ENCODE measurements at regions not wholly inside any gene's neighbourhood (a gene's known extent, or its start where the extent isn't known, plus 50 kb on each side); places are given as distances from the start of the nearest gene placed in this dataset.

DNA sequence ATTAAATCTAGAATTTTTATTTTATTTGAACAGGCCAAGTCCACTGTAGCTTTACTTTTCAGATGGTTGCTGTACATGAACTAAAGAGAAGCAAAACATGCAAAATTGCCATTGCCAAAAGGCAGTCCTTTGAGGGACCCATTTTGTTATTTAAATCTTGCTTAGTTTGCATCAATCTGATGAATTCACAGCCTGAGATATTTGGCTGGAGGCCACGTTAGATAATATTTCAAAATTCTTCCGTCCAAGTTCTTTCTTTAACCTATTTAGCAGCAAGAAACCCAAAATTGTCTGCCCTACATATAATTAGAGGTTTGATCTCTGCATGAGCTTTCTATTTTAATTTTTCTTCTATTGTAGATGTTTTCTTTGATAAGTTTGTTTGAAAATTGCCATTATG is 1706.9 kb upstream of the RAG2 start:
- H3K9me2 ChIP-seq (ENCODE audit: insufficient read depth): no peaks in the 10 kb centered on the region
- H3K4me3 ChIP-seq: no peak overlapping the region
- in situ Hi-C loops (cut with MboI): no loop called here
- H3K4me1 ChIP-seq (ENCODE audit: insufficient read depth): no peaks in the 10 kb centered on the region
- no peaks in the 10 kb centered on the region for H4K20me1 ChIP-seq (ENCODE audit: insufficient read depth)
- no peaks in the 10 kb centered on the region for H3F3A ChIP-seq (ENCODE audit: insufficient read depth)
- H3K4me2 ChIP-seq (ENCODE audit: unreplicated experiment): no peak overlapping the region
- H3K27ac ChIP-seq: no peak overlapping the region
- no peak for DNase-seq
- no peaks in the 10 kb centered on the region for H3K27me3 ChIP-seq (replicated peaks; ENCODE audit: insufficient read depth)
- H2AFZ ChIP-seq: no peak overlapping the region
- H3K36me3 ChIP-seq (ENCODE audit: low read depth): no peaks in the 10 kb centered on the region
- no peaks in the 10 kb centered on the region for H3K79me2 ChIP-seq (ENCODE audit: insufficient read depth)
- TF ChIP-seq EZH2 (IDR thresholded peaks at IDR 0.05; ENCODE audit: insufficient read depth, poor library complexity, severe bottlenecking) (no peak), EZH2phosphoT487 (IDR thresholded peaks at IDR 0.05; ENCODE audit: insufficient read depth, low read depth) (no peak)
- 1 to 2% methylated on average over 2 of the region's 2 CpGs for WGBS, 2 experiments (ENCODE audit: low coverage in 1 of 2, low lambda C conversion rate in 2 of 2, missing lambda C conversion rate in 2 of 2)
- no peak overlapping the region for H3K9ac ChIP-seq
- H3K9me3 ChIP-seq (ENCODE audit: low read depth): no peaks in the 10 kb centered on the region

DNA sequence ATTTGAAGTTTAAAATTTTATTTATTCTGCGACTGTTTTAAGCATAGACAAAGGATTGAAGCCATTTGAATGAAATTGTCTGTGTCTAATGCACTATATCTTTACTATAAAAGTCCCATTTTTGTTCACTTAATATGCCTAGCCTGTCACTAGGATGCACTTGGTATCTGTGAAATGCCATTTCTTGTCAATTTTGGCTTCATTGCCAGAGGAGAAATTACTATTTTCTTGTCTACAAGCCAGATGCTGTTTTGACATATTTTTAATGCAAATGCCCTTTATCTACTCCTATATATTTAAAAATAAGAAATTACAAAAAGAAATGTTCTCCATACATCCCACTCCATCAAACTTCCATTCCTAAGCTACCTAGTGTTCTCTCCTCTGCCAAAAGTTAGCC is 1704.5 kb upstream of the RAG2 start:
- Histone ChIP-seq H3K36me3 (ENCODE audit: low read depth) (no peaks in the 10 kb centered on the region), H3K4me3 (no peak overlapping the region), H3K79me2 (ENCODE audit: insufficient read depth) (no peaks in the 10 kb centered on the region), H3K4me1 (ENCODE audit: insufficient read depth) (no peaks in the 10 kb centered on the region), H3K9me2 (ENCODE audit: insufficient read depth) (no peaks in the 10 kb centered on the region), H2AFZ (no peak overlapping the region), H3K4me2 (ENCODE audit: unreplicated experiment) (no peak overlapping the region), H3K27me3 (replicated peaks; ENCODE audit: insufficient read depth) (no peaks in the 10 kb centered on the region), H3K27ac (no peak overlapping the region), H3K9me3 (ENCODE audit: low read depth) (no peaks in the 10 kb centered on the region), H3K9ac (no peak overlapping the region), H3F3A (ENCODE audit: insufficient read depth) (no peaks in the 10 kb centered on the region), H4K20me1 (ENCODE audit: insufficient read depth) (no peaks in the 10 kb centered on the region)
- TF ChIP-seq EZH2 (IDR thresholded peaks at IDR 0.05; ENCODE audit: insufficient read depth, poor library complexity, severe bottlenecking) (no peak), EZH2phosphoT487 (IDR thresholded peaks at IDR 0.05; ENCODE audit: insufficient read depth, low read depth) (no peak)
- in situ Hi-C loops (cut with MboI): no loop called here
- WGBS, 2 experiments (ENCODE audit: low coverage in 1 of 2, low lambda C conversion rate in 2 of 2, missing lambda C conversion rate in 2 of 2): 2 to 4% methylated on average over 1 of the region's 1 CpG
- DNase-seq: no peak

DNA sequence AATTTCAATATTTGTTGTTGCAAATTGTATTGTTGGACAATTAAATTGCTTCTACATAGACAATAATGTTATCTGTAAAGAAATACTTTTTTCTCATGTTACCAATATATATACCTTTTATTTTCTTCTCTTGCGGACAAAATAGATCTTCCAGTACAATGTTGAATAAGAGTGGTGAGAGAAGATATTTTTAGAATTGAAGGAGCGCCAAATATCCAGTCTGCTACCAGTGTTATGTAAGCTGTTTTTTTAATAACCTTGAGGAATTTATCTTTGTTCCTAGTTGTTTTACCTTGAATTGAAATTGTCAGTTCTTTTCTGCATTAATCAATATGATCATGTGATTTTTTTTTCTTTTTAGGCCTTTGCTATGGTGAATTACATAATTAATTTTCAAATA is 1702.5 kb upstream of the RAG2 start:
- Histone ChIP-seq H4K20me1 (ENCODE audit: insufficient read depth) (no peaks in the 10 kb centered on the region), H3K27ac (no peak overlapping the region), H3K4me3 (no peak overlapping the region), H3K9ac (no peak overlapping the region), H3K4me1 (ENCODE audit: insufficient read depth) (no peaks in the 10 kb centered on the region), H3K9me3 (ENCODE audit: low read depth) (no peaks in the 10 kb centered on the region), H3K9me2 (ENCODE audit: insufficient read depth) (no peaks in the 10 kb centered on the region), H3K36me3 (ENCODE audit: low read depth) (no peaks in the 10 kb centered on the region), H3K27me3 (replicated peaks; ENCODE audit: insufficient read depth) (no peaks in the 10 kb centered on the region), H3F3A (ENCODE audit: insufficient read depth) (no peaks in the 10 kb centered on the region), H2AFZ (no peak overlapping the region), H3K79me2 (ENCODE audit: insufficient read depth) (no peaks in the 10 kb centered on the region), H3K4me2 (ENCODE audit: unreplicated experiment) (no peak overlapping the region)
- DNase-seq: no peak
- TF ChIP-seq EZH2 (IDR thresholded peaks at IDR 0.05; ENCODE audit: insufficient read depth, poor library complexity, severe bottlenecking): no peak
- no peak for TF ChIP-seq EZH2phosphoT487 (IDR thresholded peaks at IDR 0.05; ENCODE audit: insufficient read depth, low read depth)
- 30 to 44% methylated on average over 2 of the region's 2 CpGs for WGBS, 2 experiments (ENCODE audit: low coverage in 1 of 2, low lambda C conversion rate in 2 of 2, missing lambda C conversion rate in 2 of 2)
- in situ Hi-C loops (cut with MboI): no loop called here

DNA sequence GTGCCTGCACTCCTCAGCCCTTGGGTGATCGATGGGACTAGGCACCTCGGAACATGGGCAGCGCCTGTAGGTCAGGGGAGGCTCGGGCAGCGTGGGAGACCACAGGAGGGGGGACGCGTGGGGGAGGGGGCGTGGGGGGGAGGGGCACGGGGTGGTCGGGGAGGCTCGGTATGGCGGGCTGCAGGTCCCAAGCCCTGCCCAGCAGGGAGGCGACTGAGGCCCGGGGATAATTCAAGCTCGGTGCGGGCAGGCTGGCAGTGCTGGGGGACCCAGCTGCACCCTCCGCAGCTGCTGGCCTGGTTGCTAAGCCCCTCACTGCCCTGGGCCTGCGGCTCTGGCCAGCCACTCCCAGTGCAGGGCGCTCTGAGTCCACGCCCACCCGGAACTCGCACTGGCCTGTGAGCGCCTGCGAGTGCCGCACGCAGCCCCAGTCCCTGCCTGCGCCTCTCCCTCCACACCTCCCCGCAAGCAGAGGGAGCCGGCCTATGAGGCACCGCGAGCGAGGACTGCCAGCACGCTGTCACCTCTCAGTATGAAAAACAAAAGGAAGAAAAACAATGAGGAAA is 1698.3 kb upstream of the RAG2 start:
- 63 to 76% methylated on average over 22 to 31 of the region's 33 CpGs for WGBS, 2 experiments (ENCODE audit: low coverage in 1 of 2, low lambda C conversion rate in 2 of 2, missing lambda C conversion rate in 2 of 2)
- no peak overlapping the region for H3K4me3 ChIP-seq

DNA sequence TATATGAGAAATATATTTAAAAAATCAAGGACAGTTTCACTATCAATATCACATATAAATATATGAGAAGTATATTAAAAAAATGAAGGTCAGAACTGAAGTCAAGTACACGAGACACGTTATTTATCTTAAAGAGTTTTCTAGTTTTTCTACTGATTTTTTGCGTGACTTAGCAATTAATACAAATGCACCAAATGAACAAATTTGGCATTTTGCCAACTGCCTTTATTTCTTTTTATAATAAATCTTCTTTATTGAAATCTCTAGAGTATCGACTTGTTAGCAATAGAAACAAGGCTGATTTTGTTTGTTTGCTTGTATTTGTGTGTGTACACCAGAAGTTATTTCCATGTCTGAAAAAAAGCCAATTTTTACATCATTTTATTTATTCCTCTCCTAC is 1684.7 kb upstream of the RAG2 start:
- H3K4me3 ChIP-seq: no peak overlapping the region
- in situ Hi-C loops (cut with MboI): no loop called here
- H2AFZ ChIP-seq: no peak overlapping the region
- H3K9me2 ChIP-seq (ENCODE audit: insufficient read depth): no peaks in the 10 kb centered on the region
- TF ChIP-seq EZH2phosphoT487 (IDR thresholded peaks at IDR 0.05; ENCODE audit: insufficient read depth, low read depth): no peak
- no peak for TF ChIP-seq EZH2 (IDR thresholded peaks at IDR 0.05; ENCODE audit: insufficient read depth, poor library complexity, severe bottlenecking)
- no peaks in the 10 kb centered on the region for H4K20me1 ChIP-seq (ENCODE audit: insufficient read depth)
- H3K4me2 ChIP-seq (ENCODE audit: unreplicated experiment): no peak overlapping the region
- peak; percentile 0 for DNase-seq
- H3K36me3 ChIP-seq (ENCODE audit: low read depth): no peaks in the 10 kb centered on the region
- H3K9ac ChIP-seq: no peak overlapping the region
- H3K79me2 ChIP-seq (ENCODE audit: insufficient read depth): no peaks in the 10 kb centered on the region
- H3K4me1 ChIP-seq (ENCODE audit: insufficient read depth): no peaks in the 10 kb centered on the region
- no peaks in the 10 kb centered on the region for H3F3A ChIP-seq (ENCODE audit: insufficient read depth)
- no peaks in the 10 kb centered on the region for H3K27me3 ChIP-seq (replicated peaks; ENCODE audit: insufficient read depth)
- 31 to 37% methylated on average over 4 of the region's 4 CpGs for WGBS, 2 experiments (ENCODE audit: low coverage in 1 of 2, low lambda C conversion rate in 2 of 2, missing lambda C conversion rate in 2 of 2)
- no peak overlapping the region for H3K27ac ChIP-seq
- no peaks in the 10 kb centered on the region for H3K9me3 ChIP-seq (ENCODE audit: low read depth)

More for the DNA sequence above, 1698.3 kb upstream of the RAG2 start:
- H3K4me1 ChIP-seq (ENCODE audit: insufficient read depth): no peaks in the 10 kb centered on the region
- in situ Hi-C loops (cut with MboI): no loop called here
- no peak overlapping the region for H3K27ac ChIP-seq
- no peak overlapping the region for H3K4me2 ChIP-seq (ENCODE audit: unreplicated experiment)
- no peaks in the 10 kb centered on the region for H3F3A ChIP-seq (ENCODE audit: insufficient read depth)
- H3K27me3 ChIP-seq (replicated peaks; ENCODE audit: insufficient read depth): no peaks in the 10 kb centered on the region
- H3K79me2 ChIP-seq (ENCODE audit: insufficient read depth): no peaks in the 10 kb centered on the region
- H3K36me3 ChIP-seq (ENCODE audit: low read depth): no peaks in the 10 kb centered on the region
- no peak for DNase-seq
- no peak overlapping the region for H3K9ac ChIP-seq
- H3K9me2 ChIP-seq (ENCODE audit: insufficient read depth): no peaks in the 10 kb centered on the region
- TF ChIP-seq EZH2 (IDR thresholded peaks at IDR 0.05; ENCODE audit: insufficient read depth, poor library complexity, severe bottlenecking): no peak
- no peak for TF ChIP-seq EZH2phosphoT487 (IDR thresholded peaks at IDR 0.05; ENCODE audit: insufficient read depth, low read depth)
- H4K20me1 ChIP-seq (ENCODE audit: insufficient read depth): no peaks in the 10 kb centered on the region
- H2AFZ ChIP-seq: no peak overlapping the region
- H3K9me3 ChIP-seq (ENCODE audit: low read depth): no peaks in the 10 kb centered on the region

Data from GM23248 (cell line).